ENCODE measurements at regions not wholly inside any gene's neighbourhood (a gene's known extent, or its start where the extent isn't known, plus 50 kb on each side); places are given as distances from the start of the nearest gene placed in this dataset.
"Not testable (repeated sequence)": the region's sequence is repeated elsewhere in the genome, so short reads cannot be mapped to it uniquely, and the experiment has no call there.

DNA sequence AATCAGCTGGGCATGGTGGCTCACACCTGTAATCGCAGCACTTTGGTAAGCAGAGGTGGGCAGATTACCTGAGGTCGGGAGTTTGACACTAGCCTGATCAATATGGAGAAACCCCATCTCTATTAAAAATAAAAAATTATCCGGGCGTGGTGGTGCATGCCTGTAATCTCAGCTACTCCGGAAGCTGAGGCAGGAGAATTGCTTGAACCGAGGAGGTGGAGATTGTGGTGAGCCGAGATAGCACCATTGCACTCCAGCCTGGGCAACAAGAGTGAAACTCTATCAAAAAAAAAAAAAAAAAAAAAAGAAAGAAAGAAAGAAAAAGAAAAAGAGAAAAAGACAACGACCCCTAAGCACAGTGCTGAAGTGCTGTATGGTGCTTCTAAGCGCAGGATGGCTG, 280.6 kb upstream of the MAF start:
- TF ChIP-seq, protein P1, sequence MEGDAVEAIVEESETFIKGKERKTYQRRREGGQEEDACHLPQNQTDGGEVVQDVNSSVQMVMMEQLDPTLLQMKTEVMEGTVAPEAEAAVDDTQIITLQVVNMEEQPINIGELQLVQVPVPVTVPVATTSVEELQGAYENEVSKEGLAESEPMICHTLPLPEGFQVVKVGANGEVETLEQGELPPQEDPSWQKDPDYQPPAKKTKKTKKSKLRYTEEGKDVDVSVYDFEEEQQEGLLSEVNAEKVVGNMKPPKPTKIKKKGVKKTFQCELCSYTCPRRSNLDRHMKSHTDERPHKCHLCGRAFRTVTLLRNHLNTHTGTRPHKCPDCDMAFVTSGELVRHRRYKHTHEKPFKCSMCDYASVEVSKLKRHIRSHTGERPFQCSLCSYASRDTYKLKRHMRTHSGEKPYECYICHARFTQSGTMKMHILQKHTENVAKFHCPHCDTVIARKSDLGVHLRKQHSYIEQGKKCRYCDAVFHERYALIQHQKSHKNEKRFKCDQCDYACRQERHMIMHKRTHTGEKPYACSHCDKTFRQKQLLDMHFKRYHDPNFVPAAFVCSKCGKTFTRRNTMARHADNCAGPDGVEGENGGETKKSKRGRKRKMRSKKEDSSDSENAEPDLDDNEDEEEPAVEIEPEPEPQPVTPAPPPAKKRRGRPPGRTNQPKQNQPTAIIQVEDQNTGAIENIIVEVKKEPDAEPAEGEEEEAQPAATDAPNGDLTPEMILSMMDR (IDR thresholded peaks at IDR 0.05): not testable (repeated sequence)
- TF ChIP-seq POLR2A (IDR thresholded peaks at IDR 0.05): not testable (repeated sequence)

Measured in Peyer's patch (tissue), 4 donors.